ENCODE measurements at regions not wholly inside any gene's neighbourhood (a gene's known extent, or its start where the extent isn't known, plus 50 kb on each side); places are given as distances from the start of the nearest gene placed in this dataset.

DNA sequence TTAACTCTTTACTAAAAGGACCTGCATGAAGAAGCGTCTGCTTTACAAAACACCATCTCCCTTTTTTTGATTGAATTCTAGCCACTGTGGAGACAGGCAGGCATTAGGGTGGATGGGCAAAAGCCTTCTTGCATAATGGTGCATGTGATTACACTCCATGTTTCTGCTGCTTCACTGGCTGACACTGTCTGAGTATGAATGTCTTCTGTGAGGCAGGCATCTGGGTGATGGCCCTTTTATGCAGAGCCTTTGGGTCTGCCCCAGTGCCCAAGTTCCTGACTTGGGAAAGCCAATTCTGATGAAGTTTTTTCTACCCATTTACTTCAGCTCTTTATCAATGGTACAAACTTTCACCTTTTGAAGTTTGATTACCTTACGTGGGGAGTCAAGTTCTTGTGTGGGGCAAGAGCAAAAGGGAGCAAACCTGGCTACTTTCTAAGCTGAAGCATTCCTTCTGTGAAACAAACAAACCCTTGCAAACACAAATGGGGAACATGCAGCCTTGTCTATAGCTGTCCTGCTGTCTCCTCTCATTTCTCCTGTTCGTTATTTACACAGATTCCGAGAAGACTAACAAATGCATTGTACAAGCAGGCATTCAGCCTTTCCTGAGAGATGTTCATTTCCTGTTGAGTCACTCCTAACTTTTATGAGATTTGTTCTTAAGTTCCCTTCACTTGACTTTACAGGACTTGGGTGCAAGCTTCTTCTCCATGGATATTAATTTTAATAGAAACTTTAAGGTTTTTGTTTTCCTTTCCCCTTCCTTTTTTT is 301.9 kb downstream of the TLL1 start:
- intact Hi-C loops (cut with DNase I) = no loop called here
- Histone ChIP-seq H3K4me1 (no peaks in the 10 kb centered on the region), H3K36me3 (no peaks in the 10 kb centered on the region), H3K9me3 (no peaks in the 10 kb centered on the region), H3K4me3 (no peak overlapping the region), H3K27ac (no peak overlapping the region), H3K27me3 (no peaks in the 10 kb centered on the region)
- DNase-seq = no peak
- 68 to 80% methylated on average over 4 of the region's 4 CpGs for WGBS, 2 donors
- no peak for TF ChIP-seq POLR2A (IDR thresholded peaks at IDR 0.05)

DNA sequence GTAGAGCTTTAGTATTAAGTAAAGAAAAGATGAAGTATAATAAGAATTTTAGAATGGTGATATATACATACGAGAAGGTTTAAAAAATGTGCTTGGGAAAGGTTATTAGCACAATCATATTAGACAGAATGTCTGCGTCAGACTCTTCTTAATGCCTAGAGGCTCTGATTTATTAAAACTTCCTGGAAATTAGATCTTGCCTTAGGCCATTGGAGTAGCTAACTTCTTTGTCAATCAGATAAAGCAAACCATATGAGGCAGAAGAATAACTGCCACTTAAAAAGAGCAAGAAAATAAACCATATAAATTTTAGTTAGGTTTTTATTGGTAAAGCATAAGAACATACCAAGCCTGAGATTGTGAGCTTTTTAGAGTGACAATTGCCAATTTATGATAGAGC is 309.1 kb downstream of the TLL1 start:
- Histone ChIP-seq H3K36me3 (no peaks in the 10 kb centered on the region), H3K4me3 (no peak overlapping the region), H3K27me3 (no peaks in the 10 kb centered on the region), H3K9me3 (no peaks in the 10 kb centered on the region), H3K4me1 (no peaks in the 10 kb centered on the region), H3K27ac (no peak overlapping the region)
- intact Hi-C loops (cut with DNase I) = no loop called here
- WGBS, 2 donors = 85 to 87% methylated on average over 2 of the region's 2 CpGs
- TF ChIP-seq, protein P1, sequence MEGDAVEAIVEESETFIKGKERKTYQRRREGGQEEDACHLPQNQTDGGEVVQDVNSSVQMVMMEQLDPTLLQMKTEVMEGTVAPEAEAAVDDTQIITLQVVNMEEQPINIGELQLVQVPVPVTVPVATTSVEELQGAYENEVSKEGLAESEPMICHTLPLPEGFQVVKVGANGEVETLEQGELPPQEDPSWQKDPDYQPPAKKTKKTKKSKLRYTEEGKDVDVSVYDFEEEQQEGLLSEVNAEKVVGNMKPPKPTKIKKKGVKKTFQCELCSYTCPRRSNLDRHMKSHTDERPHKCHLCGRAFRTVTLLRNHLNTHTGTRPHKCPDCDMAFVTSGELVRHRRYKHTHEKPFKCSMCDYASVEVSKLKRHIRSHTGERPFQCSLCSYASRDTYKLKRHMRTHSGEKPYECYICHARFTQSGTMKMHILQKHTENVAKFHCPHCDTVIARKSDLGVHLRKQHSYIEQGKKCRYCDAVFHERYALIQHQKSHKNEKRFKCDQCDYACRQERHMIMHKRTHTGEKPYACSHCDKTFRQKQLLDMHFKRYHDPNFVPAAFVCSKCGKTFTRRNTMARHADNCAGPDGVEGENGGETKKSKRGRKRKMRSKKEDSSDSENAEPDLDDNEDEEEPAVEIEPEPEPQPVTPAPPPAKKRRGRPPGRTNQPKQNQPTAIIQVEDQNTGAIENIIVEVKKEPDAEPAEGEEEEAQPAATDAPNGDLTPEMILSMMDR (IDR thresholded peaks at IDR 0.05) = no peak
- no peak for TF ChIP-seq POLR2AphosphoS5 (IDR thresholded peaks at IDR 0.05)
- no peak for TF ChIP-seq POLR2A (IDR thresholded peaks at IDR 0.05)
- TF ChIP-seq EP300 (IDR thresholded peaks at IDR 0.05) = no peak
- DNase-seq = no peak

DNA sequence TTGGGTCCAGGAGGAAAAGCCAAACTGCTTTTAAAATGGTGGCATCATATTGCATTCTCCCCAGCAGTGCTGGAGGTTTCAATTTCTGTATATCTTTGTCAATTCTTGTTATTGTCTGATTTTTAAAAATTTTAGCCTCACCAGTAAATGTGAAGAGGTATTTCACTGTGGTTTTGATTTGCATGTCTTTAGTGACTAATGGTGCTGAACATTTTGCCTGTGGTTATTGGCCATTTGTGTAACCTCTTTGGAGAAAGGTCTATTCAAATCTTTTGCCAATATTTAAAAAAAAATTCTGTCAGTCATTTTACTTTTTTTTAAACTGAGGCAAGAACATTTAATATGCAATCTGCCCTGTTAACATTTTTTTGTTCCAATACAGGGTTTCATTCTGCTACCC is 322.1 kb downstream of the TLL1 start:
- no peak overlapping the region for H3K27ac ChIP-seq
- intact Hi-C loops (cut with DNase I) = no loop called here
- no peaks in the 10 kb centered on the region for H3K9me3 ChIP-seq
- no peaks in the 10 kb centered on the region for H3K36me3 ChIP-seq
- no peak for DNase-seq
- H3K4me3 ChIP-seq = no peak overlapping the region
- H3K27me3 ChIP-seq = no peaks in the 10 kb centered on the region
- no peaks in the 10 kb centered on the region for H3K4me1 ChIP-seq
- TF ChIP-seq, protein P1 (IDR thresholded peaks at IDR 0.05) = no peak

DNA sequence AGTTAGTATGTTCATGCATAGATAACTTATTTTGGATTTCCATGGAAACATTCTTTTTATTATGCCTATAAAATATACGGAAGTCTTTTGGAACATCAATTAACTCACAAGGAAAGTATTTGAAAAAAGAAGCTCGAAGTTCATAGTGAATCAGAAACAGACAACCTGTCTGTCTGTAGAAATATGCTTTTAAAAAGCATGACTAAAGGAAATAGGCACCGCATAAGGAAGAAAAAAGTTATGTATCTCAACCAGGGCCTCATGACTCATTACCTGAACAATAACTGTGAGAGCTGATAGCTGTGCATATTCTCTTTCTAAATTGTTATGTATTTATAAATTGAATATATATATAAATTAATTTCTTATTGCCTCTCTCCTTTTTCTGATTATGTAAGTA is 324.1 kb downstream of the TLL1 start:
- 19 to 59% methylated on average over 3 of the region's 3 CpGs for WGBS, 2 donors
- intact Hi-C loops (cut with DNase I) = no loop called here
- TF ChIP-seq POLR2A (IDR thresholded peaks at IDR 0.05) (no peak), EP300 (IDR thresholded peaks at IDR 0.05) (no peak), POLR2AphosphoS5 (IDR thresholded peaks at IDR 0.05) (no peak)
- TF ChIP-seq, protein P1 (IDR thresholded peaks at IDR 0.05) = no peak
- Histone ChIP-seq H3K36me3 (no peaks in the 10 kb centered on the region), H3K27me3 (no peaks in the 10 kb centered on the region), H3K9me3 (no peaks in the 10 kb centered on the region), H3K27ac (no peak overlapping the region), H3K4me1 (no peaks in the 10 kb centered on the region), H3K4me3 (no peak overlapping the region)
- DNase-seq = no peak

DNA sequence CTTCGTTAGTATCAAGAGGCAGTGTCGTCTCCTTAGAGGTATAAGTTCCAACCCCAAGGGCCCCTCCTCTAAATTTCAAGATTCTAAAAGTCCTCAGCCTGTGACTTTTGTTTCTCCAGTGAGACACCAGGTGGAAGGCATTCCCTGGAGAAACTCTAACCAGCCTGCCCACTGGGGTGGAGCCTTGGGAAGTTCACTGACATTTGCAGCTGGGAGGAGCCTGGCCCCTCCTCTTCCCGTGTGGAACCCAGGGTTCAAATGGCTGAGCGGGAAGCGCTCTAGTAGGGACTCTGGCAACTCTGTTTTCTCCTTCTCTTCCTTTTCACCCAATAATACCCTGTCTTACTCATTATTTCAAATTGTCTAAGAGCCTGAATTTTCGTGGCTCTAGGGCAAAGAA is 325.0 kb downstream of the TLL1 start:
- no peak overlapping the region for H3K27ac ChIP-seq
- no peak for DNase-seq
- H3K9me3 ChIP-seq = no peaks in the 10 kb centered on the region
- H3K4me3 ChIP-seq = no peak overlapping the region
- H3K36me3 ChIP-seq = no peaks in the 10 kb centered on the region
- no peaks in the 10 kb centered on the region for H3K27me3 ChIP-seq
- H3K4me1 ChIP-seq = no peaks in the 10 kb centered on the region
- intact Hi-C loops (cut with DNase I) = no loop called here
- TF ChIP-seq POLR2AphosphoS5 (IDR thresholded peaks at IDR 0.05) (no peak), EP300 (IDR thresholded peaks at IDR 0.05) (no peak), POLR2A (IDR thresholded peaks at IDR 0.05) (no peak)
- TF ChIP-seq, protein P1 (IDR thresholded peaks at IDR 0.05) = no peak
- 88 to 89% methylated on average over 6 of the region's 6 CpGs for WGBS, 2 donors

Data from sigmoid colon (tissue), 6 donors.